ENCODE measurements at regions not wholly inside any gene's neighbourhood (a gene's known extent, or its start where the extent isn't known, plus 50 kb on each side); places are given as distances from the start of the nearest gene placed in this dataset.

DNA sequence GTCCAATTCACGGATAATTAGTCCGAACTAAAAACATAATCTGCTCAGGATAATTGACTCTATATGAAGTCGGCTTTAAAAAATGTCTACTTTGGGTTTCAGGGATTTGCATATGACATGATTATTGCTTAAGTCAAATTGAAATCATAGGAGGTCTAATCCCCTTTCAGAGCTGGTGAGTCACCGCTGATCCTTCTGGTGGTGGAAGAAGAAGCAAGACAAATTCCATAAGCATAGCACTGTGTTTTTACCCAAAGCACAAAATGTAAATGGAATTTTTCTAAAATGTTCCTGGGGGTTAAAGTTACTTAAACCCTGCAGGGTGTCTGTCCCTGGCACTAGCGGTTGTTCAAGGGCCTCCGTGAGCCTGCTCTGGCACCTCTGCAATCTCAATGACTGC lies 460.2 kb downstream of the LRATD1 start:
- no peak for DNase-seq (ENCODE audit: low read depth)

DNA sequence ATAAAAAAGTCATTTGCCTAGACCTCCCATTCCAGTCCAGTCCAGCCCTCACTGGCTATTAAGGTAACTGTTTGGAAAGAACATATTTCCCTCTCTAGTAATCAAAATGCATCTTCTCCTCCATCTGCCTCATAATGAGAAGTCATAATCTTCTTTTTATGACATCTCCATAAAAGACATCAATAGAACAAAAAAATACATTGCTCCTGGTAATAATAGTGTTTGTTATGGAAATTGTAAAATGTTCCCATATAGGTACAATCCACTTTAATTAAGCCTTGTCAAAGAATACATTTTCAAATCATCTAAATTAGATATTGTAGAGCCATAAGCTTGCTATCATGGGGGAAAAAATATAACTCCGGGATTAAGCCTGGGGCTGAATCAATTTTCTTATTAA lies 461.6 kb downstream of the LRATD1 start:
- no peak for DNase-seq (ENCODE audit: low read depth)

DNA sequence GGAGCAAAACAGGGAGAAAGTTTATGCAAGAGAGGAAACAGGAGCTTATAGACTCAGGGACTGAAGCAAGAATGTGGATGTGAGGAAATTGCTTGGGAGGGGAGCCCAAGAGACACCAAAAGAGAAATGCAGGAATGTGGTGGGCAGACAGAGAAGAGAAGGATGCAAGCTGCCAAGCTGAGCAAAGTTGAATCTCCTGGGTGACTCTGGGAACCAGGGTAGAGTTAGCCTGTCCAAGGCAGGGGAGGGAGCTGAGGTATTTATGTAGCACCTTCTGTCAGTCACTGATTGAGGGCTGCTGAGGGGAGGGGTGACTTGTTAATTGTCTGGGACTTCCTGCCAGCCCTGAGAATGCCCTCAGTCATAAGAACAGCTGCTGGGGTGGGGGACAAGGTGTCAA lies 464.3 kb downstream of the NBAS start:
- no peak for DNase-seq (ENCODE audit: low read depth)

DNA sequence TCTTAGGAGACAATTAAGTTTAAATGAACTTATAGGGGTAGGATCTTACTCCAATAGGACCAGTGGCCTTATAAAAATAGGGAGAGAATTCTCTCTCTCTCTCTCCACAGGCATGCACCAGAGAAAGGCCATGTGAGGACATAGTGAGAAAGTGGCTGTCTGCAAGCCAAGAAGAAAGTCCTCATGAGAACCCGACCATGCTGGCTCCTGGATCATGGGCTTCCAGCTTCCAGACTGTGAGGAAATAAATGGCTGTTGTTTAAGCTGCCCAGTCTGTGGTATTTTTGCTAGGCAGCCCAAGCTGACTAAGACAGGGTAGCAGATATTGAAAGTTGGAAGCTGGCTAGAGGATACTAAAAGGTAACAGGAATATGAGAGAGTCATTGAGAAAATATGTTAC lies 454.0 kb downstream of the NBAS start:
- no peak for DNase-seq (ENCODE audit: low read depth)

DNA sequence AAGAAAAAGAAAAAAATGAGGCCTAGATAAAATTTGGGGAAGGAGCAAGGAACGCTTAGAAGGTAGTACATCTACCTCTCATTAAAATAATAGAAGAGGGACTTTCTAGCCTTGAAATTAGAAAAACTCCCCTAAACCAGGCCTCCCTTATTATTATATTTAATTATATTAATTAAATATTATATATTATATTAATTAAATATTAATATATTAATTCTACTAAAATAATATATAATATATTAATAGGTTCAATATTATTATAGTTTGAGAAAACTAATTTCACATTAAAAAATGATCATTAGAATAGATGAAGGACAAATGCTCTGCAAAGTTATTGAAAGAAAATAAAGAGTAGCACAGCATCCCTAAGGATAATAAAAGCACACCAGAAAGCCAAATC lies 449.4 kb downstream of the NBAS start:
- DNase-seq (ENCODE audit: low read depth), result no peak

DNA sequence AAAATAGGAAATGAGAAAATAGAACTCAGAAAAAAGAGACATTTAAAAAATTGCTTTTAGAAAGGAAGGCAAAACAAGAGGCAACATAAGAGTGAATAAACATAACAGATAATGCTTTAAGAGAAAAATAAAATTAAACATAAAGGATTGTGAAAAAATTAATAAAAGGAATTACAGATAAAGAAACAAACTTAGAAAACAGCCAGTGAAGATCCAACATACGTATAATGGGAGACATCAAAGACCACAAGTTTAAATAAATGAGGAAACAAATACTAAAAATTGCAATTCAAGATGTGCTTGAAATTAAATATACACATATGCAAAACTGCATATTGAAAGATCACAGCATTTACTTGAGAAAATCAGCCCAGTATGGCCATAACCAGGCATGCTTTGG lies 448.9 kb downstream of the NBAS start:
- DNase-seq (ENCODE audit: low read depth), result no peak

DNA sequence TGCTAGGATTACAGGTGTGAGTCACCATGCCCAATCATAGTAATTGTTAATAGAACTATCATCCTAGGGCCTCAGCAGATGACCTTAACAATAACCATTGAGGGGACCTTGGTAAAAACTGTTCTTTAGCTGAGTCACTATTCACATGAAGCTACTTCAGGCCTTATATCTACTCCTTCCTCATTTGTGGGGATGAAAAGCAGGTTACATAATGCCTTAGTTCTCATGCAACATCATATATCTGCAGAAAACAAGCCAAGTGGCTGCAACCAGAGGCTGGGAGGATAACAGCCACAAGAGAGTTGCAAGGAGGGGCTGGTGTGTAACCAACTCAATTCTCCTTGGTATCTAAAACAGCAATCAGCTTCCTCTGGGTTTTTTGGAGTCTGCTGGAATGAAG lies 445.4 kb downstream of the NBAS start:
- no peak for DNase-seq (ENCODE audit: low read depth)

DNA sequence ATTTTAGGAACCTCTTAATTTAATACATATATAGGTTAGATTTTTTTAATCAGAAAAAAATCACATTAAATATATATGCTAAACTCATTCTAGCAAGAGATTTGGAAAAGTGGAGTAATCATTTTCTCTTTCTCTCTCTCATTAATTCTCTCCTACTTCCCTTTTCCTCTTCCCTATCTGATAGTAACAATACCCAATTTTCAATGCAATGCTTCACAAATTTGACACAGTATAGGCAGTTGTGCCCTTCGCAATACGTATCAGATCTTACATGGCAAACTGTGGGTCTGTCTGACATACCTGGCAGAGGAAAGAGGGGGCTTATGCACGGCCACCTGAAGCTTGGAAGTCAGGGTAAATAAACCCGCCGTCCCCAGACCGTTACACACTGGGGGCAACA lies 444.3 kb downstream of the NBAS start:
- no peak for DNase-seq (ENCODE audit: low read depth)

Data from GM04503 (cell line).